ENCODE measurements at regions not wholly inside any gene's neighbourhood (a gene's known extent, or its start where the extent isn't known, plus 50 kb on each side); places are given as distances from the start of the nearest gene placed in this dataset.

- TF ChIP-seq PBX3 (CRISPR knock-in tag; IDR thresholded peaks at IDR 0.05) (no peak), SCRT2 (tag by site-specific recombination; IDR thresholded peaks at IDR 0.05) (no peak)
Observed at GRCh38 chr16:14364386-14365199, 265.5 kb downstream of the PARN start (continued).

- no peaks in the 10 kb centered on the region for H3K4me1 ChIP-seq (ENCODE audit: control insufficient read depth, insufficient read depth, low read length)
- CTCF ChIA-PET = no interaction called here
- H3K4me3 ChIP-seq (ENCODE audit: low read depth, low read length) = no peak overlapping the region
- H3K36me3 ChIP-seq (ENCODE audit: control insufficient read depth in 2 of 2, insufficient read depth in 1 of 2, low read length in 2 of 2) = no peaks in the 10 kb centered on the region
- TF ChIP-seq ZNF335 (tag by site-specific recombination; conservative IDR thresholded peaks at IDR 0.05) (no peak), FEZF1 (tag by site-specific recombination; IDR thresholded peaks at IDR 0.05) (no peak), REPIN1 (tag by site-specific recombination; IDR thresholded peaks at IDR 0.05; ENCODE audit: low read depth) (no peak), ZNF596 (tag by site-specific recombination; IDR thresholded peaks at IDR 0.05) (no peak), ZNF747 (tag by site-specific recombination; IDR thresholded peaks at IDR 0.05) (no peak), ZBTB7A (tag by site-specific recombination; IDR thresholded peaks at IDR 0.05; ENCODE audit: low read depth) (no peak), ZNF488 (tag by site-specific recombination; IDR thresholded peaks at IDR 0.05) (no peak), ZBTB49 (tag by site-specific recombination; IDR thresholded peaks at IDR 0.05; ENCODE audit: low read depth) (no peak), ELK4 (IDR thresholded peaks at IDR 0.05; ENCODE audit: borderline replicate concordance, low read depth, low read length) (no peak), ZNF24 (tag by site-specific recombination; IDR thresholded peaks at IDR 0.05) (no peak), ZNF416 (tag by site-specific recombination; IDR thresholded peaks at IDR 0.05) (no peak), HOXA7 (CRISPR knock-in tag; IDR thresholded peaks at IDR 0.05; ENCODE audit: borderline replicate concordance) (no peak), KLF1 (tag by site-specific recombination; IDR thresholded peaks at IDR 0.05) (no peak), WT1 (tag by site-specific recombination; IDR thresholded peaks at IDR 0.05) (no peak)
- POLR2A ChIA-PET = no interaction called here
- H3K27ac ChIP-seq (ENCODE audit: extremely low read depth, low read depth, low read length) = no peak overlapping the region
- H3K9me3 ChIP-seq (ENCODE audit: control insufficient read depth, insufficient read depth, low read depth, low read length) = no peaks in the 10 kb centered on the region
Observed at GRCh38 chr16:14364112-14364385, 266.0 kb downstream of the PARN start.

- H3K36me3 ChIP-seq (ENCODE audit: control insufficient read depth in 2 of 2, insufficient read depth in 1 of 2, low read length in 2 of 2) = no peaks in the 10 kb centered on the region
- H3K4me3 ChIP-seq (ENCODE audit: low read depth, low read length) = no peak overlapping the region
- CTCF ChIA-PET = no interaction called here
- H3K4me1 ChIP-seq (ENCODE audit: control insufficient read depth, insufficient read depth, low read length) = no peaks in the 10 kb centered on the region
- POLR2A ChIA-PET = interaction anchor here (0.7 kb wide), 1 partner anchor 502 kb away, joined by 3 read pairs; no protein-coding TSS in a partner anchor
- H3K9me3 ChIP-seq (ENCODE audit: control insufficient read depth, insufficient read depth, low read depth, low read length) = no peaks in the 10 kb centered on the region
- no peak overlapping the region for H3K27ac ChIP-seq (ENCODE audit: extremely low read depth, low read depth, low read length)
- TF ChIP-seq ZNF23 (tag by site-specific recombination; IDR thresholded peaks at IDR 0.05; ENCODE audit: borderline replicate concordance) (no peak), SALL2 (tag by site-specific recombination; IDR thresholded peaks at IDR 0.05; ENCODE audit: borderline replicate concordance) (no peak), ZNF37A (tag by site-specific recombination; IDR thresholded peaks at IDR 0.05) (no peak)
Observed at GRCh38 chr16:14362774-14363371, 267.2 kb downstream of the PARN start.

Measured in HEK293 (cell line).